A549 (cell line): ENCODE measurements at regions not wholly inside any gene's neighbourhood (a gene's known extent, or its start where the extent isn't known, plus 50 kb on each side); places are given as distances from the start of the nearest gene placed in this dataset.

ENCODE experiments used
- ATAC-seq, 2 experiments: fragments of 200-7000 bp in 1 of 2; fragments of >200 bp in 1 of 2; cut with Nextera tagmentation in 1 of 2; cut with Tn5 transposase in 1 of 2; 3 replicates each; pipeline versions ENCODE4 v1.8.0 to v1.9.1; 2018 to 2020; ENCODE audit warnings: mild to moderate bottlenecking in 1 of 2, moderate library complexity in 1 of 2
- CTCF ChIA-PET: fragments of 300-600 bp; sonication (Branson Sonifier 250); formaldehyde crosslinking; extraction: SDS; loops from one replicate; lab custom pipeline; 2021; ENCODE audit warnings: antibody characterized with exemption, inconsistent platforms; lab: Yijun Ruan, JAX
- POLR2A ChIA-PET: fragments of 350-600 bp; formaldehyde crosslinking; extraction: SDS; loops from one replicate; lab custom pipeline; 2021; ENCODE audit warnings: antibody characterized with exemption, inconsistent platforms; lab: Yijun Ruan, JAX
- DNase-seq, 2 experiments: peaks; one replicate each; pipeline versions ENCODE4 v3.0.0 to v3.0.0-alpha.2; 2011 to 2016; ENCODE audit warnings: low read depth in 1 of 2, low spot score in 1 of 2
- FAIRE-seq: peaks from 2 replicates; lab custom pipeline; 2011; peaks lifted over from hg19 to GRCh38; lab: Jason Lieb, UNC
- H3K27ac ChIP-seq, 2 experiments: fragments of >200 bp; sonication (Bioruptor Twin); formaldehyde crosslinking; 3 replicates each; pipeline ENCODE4 v1.5.1; 2016 to 2017
- H3K4me1 ChIP-seq: fragments of >200 bp; sonication (Bioruptor Twin); formaldehyde crosslinking; 3 replicates; pipeline ENCODE4 v1.6.1; 2016
- H3K4me2 ChIP-seq: fragments of >200 bp; sonication (Bioruptor Twin); formaldehyde crosslinking; 3 replicates; pipeline ENCODE4 v1.6.1; 2016
- H3K4me3 ChIP-seq: fragments of >200 bp; sonication (Bioruptor Twin); formaldehyde crosslinking; 3 replicates; pipeline ENCODE4 v1.5.1; 2016
- H3K9me3 ChIP-seq: fragments of >200 bp; sonication (Bioruptor Twin); formaldehyde crosslinking; 3 replicates; pipeline ENCODE4 v1.6.1; 2016
- CBX2 ChIP-seq: fragments of 200-600 bp; sonication (generic); IDR thresholded peaks from 2 replicates; pipeline ENCODE4 v1.6.1; 2016; ENCODE audit warnings: low read depth, mild to moderate bottlenecking, borderline replicate concordance
- CHD4 ChIP-seq: fragments of 200-600 bp; sonication (generic); IDR thresholded peaks from 2 replicates; pipeline ENCODE4 v1.6.1; 2016; ENCODE audit warnings: antibody characterized with exemption, mild to moderate bottlenecking, borderline replicate concordance
- FOSL2 ChIP-seq, 2 experiments: fragments of 450-650 bp in 1 of 2; fragments of >200 bp in 1 of 2; sonication (Bioruptor Twin) in 1 of 2; formaldehyde crosslinking; IDR thresholded peaks; 2 replicates each; pipeline versions ENCODE4 v1.5.0 to v1.6.1; 2016 to 2020; ENCODE audit warnings: mild to moderate bottlenecking in 1 of 2, moderate library complexity in 1 of 2
- FOXS1 ChIP-seq: fragments of 250-450 bp; sonication (Bioruptor Pico); IDR thresholded peaks from 2 replicates; pipeline ENCODE4 v1.5.0; 2020; ENCODE audit warnings: mild to moderate bottlenecking, moderate library complexity
- HES2 ChIP-seq: fragments of >200 bp; sonication (Bioruptor Twin); formaldehyde crosslinking; IDR thresholded peaks from 2 replicates; pipeline ENCODE4 v1.6.1; 2016
- HEYL ChIP-seq: fragments of 250-450 bp; sonication (Bioruptor Pico); IDR thresholded peaks from 2 replicates; pipeline ENCODE4 v1.8.0; 2021; ENCODE audit warnings: mild to moderate bottlenecking, moderate library complexity
- HMGXB4 ChIP-seq: fragments of 250-450 bp; sonication (Bioruptor Pico); IDR thresholded peaks from 2 replicates; pipeline ENCODE4 v1.5.0; 2021; ENCODE audit warnings: mild to moderate bottlenecking, moderate library complexity, borderline replicate concordance
- HOXA7 ChIP-seq: fragments of 250-450 bp; sonication (Bioruptor Pico); IDR thresholded peaks from 2 replicates; pipeline ENCODE4 v1.5.0; 2020; ENCODE audit warnings: mild to moderate bottlenecking, moderate library complexity
- HOXB13 ChIP-seq: fragments of 250-450 bp; sonication (Bioruptor Pico); IDR thresholded peaks from 2 replicates; pipeline ENCODE4 v1.5.0; 2020; ENCODE audit warnings: low read depth, mild to moderate bottlenecking, moderate library complexity
- HOXB5 ChIP-seq: fragments of 250-450 bp; sonication (Bioruptor Pico); IDR thresholded peaks from 2 replicates; pipeline ENCODE4 v1.5.0; 2020; ENCODE audit warnings: mild to moderate bottlenecking, moderate library complexity
- JUN ChIP-seq, 2 experiments: fragments of >200 bp; sonication (Bioruptor Twin); formaldehyde crosslinking; IDR thresholded peaks; 2 replicates in 1 of 2; 3 replicates in 1 of 2; pipeline ENCODE4 v1.6.1; 2016 to 2017
- NR3C1 ChIP-seq: fragments of >200 bp; sonication (Bioruptor Twin); formaldehyde crosslinking; IDR thresholded peaks from 3 replicates; pipeline ENCODE4 v1.6.1; 2017
- RAD21 ChIP-seq, 2 experiments: fragments of >200 bp in 1 of 2; sonication (Bioruptor Twin) in 1 of 2; formaldehyde crosslinking in 1 of 2; IDR thresholded peaks in 1 of 2; conservative IDR thresholded peaks in 1 of 2; 2 replicates in 1 of 2; 3 replicates in 1 of 2; pipeline ENCODE4 v1.6.1; 2012 to 2018; ENCODE audit warnings: inconsistent platforms in 1 of 2
- RNF2 ChIP-seq: fragments of 200-600 bp; sonication (generic); IDR thresholded peaks from 2 replicates; pipeline ENCODE4 v1.6.1; 2016; ENCODE audit warnings: low read depth, mild to moderate bottlenecking, antibody characterized with exemption, moderate library complexity, borderline replicate concordance
- SREBF2 ChIP-seq: fragments of 450-650 bp; IDR thresholded peaks from 2 replicates; pipeline ENCODE4 v1.6.1; 2014; ENCODE audit warnings: mild to moderate bottlenecking, moderate library complexity
- TFCP2L1 ChIP-seq: fragments of 250-450 bp; sonication (Bioruptor Pico); IDR thresholded peaks from 2 replicates; pipeline ENCODE4 v1.5.0; 2021; ENCODE audit warnings: mild to moderate bottlenecking
- ZC3H11A ChIP-seq: fragments of 450-650 bp; IDR thresholded peaks from 2 replicates; pipeline ENCODE4 v1.6.1; 2014; ENCODE audit warnings: antibody characterized with exemption, mild to moderate bottlenecking
- WGBS: methylation state at CpG from one replicate; pipeline ENCODE4 v1.1.6; 2017; ENCODE audit errors: missing lambda C conversion rate; 5-methylcytosine and 5-hydroxymethylcytosine counted together

GRCh38 chr3:76099956-76100355 is 314.6 kb upstream of the ZNF717 start:
- ChIA-PET POLR2A (no interaction called here), CTCF (no interaction called here)
- Histone ChIP-seq H3K4me3 (no peak overlapping the region), H3K9me3 (no peaks in the 10 kb centered on the region; the same call in 2 of the 3 replicates), H3K27ac (no peak overlapping the region), H3K4me1 (no peaks in the 10 kb centered on the region), H3K4me2 (no peak overlapping the region)
- FAIRE-seq, result no peak
- no peak for DNase-seq
- ATAC-seq, result no peak
- TF ChIP-seq HOXA7 (no peak), NR3C1 (no peak)
- 7% methylated on average over 4 of the region's 4 CpGs for WGBS

GRCh38 chr3:76107935-76108570 is 322.7 kb upstream of the ZNF717 start:
- FAIRE-seq, result no peak
- H3K4me3 ChIP-seq, result no peak overlapping the region
- WGBS, result 24% methylated on average over 5 of the region's 5 CpGs
- CTCF ChIA-PET, result no interaction called here
- TF ChIP-seq TFCP2L1 (no peak), RAD21 (conservative IDR thresholded peaks at IDR 0.05 in 1 of 2, IDR thresholded peaks at IDR 0.05 in 1 of 2) (peak in 1 of 2 experiments; percentile 37; a peak in 2 of 5 replicates)
- TF ChIP-seq, all 56 proteins: peak for 1
- no peaks in the 10 kb centered on the region for H3K4me1 ChIP-seq
- POLR2A ChIA-PET, result no interaction called here
- no peak for ATAC-seq
- no peak overlapping the region for H3K4me2 ChIP-seq
- no peak overlapping the region for H3K27ac ChIP-seq
- no peaks in the 10 kb centered on the region for H3K9me3 ChIP-seq
- DNase-seq, result peak; percentile 1 to 16

- ATAC-seq, result no peak
- ChIA-PET CTCF (no interaction called here), POLR2A (interaction anchor here (0.6 kb wide), 1 partner anchor 1365 kb away, joined by 4 read pairs; no protein-coding TSS in a partner anchor)
- Histone ChIP-seq H3K4me3 (no peak overlapping the region), H3K4me2 (no peak overlapping the region), H3K9me3 (no peaks in the 10 kb centered on the region), H3K4me1 (no peaks in the 10 kb centered on the region), H3K27ac (no peak overlapping the region)
- FAIRE-seq, result no peak
- no peak for DNase-seq
- 0% methylated on average over 2 of the region's 2 CpGs for WGBS
- TF ChIP-seq HMGXB4 (CRISPR knock-in tag), result no peak
- no peak for TF ChIP-seq HOXB13 (CRISPR knock-in tag)
- no peak for TF ChIP-seq HES2
- no peak for TF ChIP-seq SREBF2
- TF ChIP-seq CBX2, result no peak
- TF ChIP-seq HEYL, result no peak
- TF ChIP-seq RNF2, result no peak
- no peak for TF ChIP-seq CHD4
- no peak for TF ChIP-seq FOXS1
- no peak for TF ChIP-seq JUN (IDR thresholded peaks at IDR 0.05)
- TF ChIP-seq HOXB5 (CRISPR knock-in tag), result no peak
Measured at GRCh38 chr3:76111808-76112207, 326.5 kb upstream of the ZNF717 start.

- DNase-seq, result no peak
- H3K27ac ChIP-seq, result no peak overlapping the region
- POLR2A ChIA-PET, result no interaction called here
- CTCF ChIA-PET, result no interaction called here
- no peak overlapping the region for H3K4me2 ChIP-seq
- no peaks in the 10 kb centered on the region for H3K4me1 ChIP-seq
- H3K4me3 ChIP-seq, result no peak overlapping the region
- H3K9me3 ChIP-seq, result no peaks in the 10 kb centered on the region; the same call in 2 of the 3 replicates
- no peak for FAIRE-seq
- TF ChIP-seq ZC3H11A, result no peak
- TF ChIP-seq HMGXB4 (CRISPR knock-in tag), result no peak
- no peak for TF ChIP-seq FOSL2 (IDR thresholded peaks at IDR 0.05)
- no peak for TF ChIP-seq FOSL2 (CRISPR knock-in tag; IDR thresholded peaks at IDR 0.05)
- no peak for ATAC-seq
Measured at GRCh38 chr3:76122007-76122406, 336.7 kb upstream of the ZNF717 start.
